ENCODE measurements at regions not wholly inside any gene's neighbourhood (a gene's known extent, or its start where the extent isn't known, plus 50 kb on each side); places are given as distances from the start of the nearest gene placed in this dataset.

- ChIA-PET CTCF (interaction anchor here (1.6 kb wide), 1 partner anchor 94 kb away, joined by 4 read pairs; no protein-coding TSS in a partner anchor), POLR2A (no interaction called here)
- no peak for DNase-seq (ENCODE audit: extremely low spot score)
- TF ChIP-seq, protein P1, sequence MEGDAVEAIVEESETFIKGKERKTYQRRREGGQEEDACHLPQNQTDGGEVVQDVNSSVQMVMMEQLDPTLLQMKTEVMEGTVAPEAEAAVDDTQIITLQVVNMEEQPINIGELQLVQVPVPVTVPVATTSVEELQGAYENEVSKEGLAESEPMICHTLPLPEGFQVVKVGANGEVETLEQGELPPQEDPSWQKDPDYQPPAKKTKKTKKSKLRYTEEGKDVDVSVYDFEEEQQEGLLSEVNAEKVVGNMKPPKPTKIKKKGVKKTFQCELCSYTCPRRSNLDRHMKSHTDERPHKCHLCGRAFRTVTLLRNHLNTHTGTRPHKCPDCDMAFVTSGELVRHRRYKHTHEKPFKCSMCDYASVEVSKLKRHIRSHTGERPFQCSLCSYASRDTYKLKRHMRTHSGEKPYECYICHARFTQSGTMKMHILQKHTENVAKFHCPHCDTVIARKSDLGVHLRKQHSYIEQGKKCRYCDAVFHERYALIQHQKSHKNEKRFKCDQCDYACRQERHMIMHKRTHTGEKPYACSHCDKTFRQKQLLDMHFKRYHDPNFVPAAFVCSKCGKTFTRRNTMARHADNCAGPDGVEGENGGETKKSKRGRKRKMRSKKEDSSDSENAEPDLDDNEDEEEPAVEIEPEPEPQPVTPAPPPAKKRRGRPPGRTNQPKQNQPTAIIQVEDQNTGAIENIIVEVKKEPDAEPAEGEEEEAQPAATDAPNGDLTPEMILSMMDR (IDR thresholded peaks at IDR 0.05; ENCODE audit: control extremely low read depth, extremely low read depth, low read depth, missing control alignments) = no peak
Measured at GRCh38 chr2:41992056-41992642, 55.7 kb upstream of the PKDCC start.

DNA sequence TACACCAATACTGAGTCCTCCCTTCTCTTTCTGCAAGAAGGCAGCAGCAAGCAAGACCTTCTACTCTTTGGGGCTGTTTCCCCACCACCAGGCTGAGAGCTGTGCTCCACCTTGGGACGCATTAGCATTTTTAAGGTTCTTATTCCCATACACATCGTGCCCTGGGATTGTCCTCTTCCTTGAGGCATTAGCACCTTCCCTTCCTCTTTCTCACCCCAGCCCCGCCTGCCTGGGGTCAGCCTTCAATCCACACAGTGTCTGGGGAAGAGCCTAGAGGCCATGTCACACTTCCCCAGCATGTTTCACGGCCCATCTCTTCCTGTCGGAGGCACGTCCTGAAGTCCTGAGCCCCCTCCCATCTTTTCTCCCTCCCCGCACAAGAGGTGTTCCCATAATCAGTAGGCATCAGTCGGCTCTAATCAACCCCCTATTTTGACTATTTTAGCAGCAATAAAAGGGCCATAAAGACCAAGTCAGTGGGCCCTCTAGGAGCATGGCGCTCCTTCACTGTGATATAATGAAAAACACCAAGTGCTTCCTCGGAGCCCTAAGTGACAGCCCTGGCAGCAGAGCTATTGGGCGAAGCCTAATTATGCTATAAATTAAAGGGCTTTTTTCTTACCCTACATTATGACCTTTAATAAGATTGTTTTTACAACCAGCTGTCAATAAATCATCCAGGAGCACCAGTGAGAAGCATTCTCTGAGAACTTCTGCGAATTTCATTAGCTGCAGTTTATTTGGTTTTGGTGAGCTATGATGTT lies 55.0 kb upstream of the PKDCC start:
- TF ChIP-seq, protein P1 (IDR thresholded peaks at IDR 0.05; ENCODE audit: control extremely low read depth, extremely low read depth, low read depth, missing control alignments) = no peak
- DNase-seq (ENCODE audit: extremely low spot score) = no peak
- ChIA-PET POLR2A (no interaction called here), CTCF (interaction anchor here (0.7 to 1.6 kb wide), 3 partner anchors 72 to 123 kb away, joined by 3 to 5 read pairs (median 4); no protein-coding TSS in a partner anchor)

DNA sequence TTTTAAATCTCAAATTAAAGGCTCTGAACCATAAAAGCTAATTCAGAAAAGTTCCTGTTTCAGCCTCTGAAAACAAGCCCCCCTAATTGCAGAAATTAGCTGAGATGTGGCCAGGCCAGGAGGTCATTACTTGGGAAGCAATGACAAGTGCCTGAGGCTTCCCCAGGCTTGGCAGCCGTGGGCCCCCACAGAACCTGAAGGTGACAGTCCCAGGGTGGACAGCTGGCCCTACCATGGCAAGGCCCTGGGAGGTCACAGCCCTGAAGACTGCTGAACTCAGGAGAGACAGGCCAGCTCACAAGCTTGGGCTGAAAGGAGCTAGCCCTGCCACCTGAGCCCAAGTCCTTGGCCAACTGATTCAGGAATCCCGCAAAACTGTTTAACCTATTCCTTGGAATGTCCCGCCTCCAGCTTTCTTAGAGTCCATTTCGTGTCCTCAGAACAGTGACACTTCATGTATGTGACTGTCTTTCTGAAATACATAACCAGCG lies 54.3 kb upstream of the PKDCC start:
- ChIA-PET CTCF (interaction anchor here (0.7 to 1.6 kb wide), 4 partner anchors 27 to 124 kb away, joined by 3 to 5 read pairs (median 4); no protein-coding TSS in a partner anchor), POLR2A (no interaction called here)
- DNase-seq (ENCODE audit: extremely low spot score) = no peak
- TF ChIP-seq, protein P1 (IDR thresholded peaks at IDR 0.05; ENCODE audit: control extremely low read depth, extremely low read depth, low read depth, missing control alignments) = no peak

- CTCF ChIA-PET = interaction anchor here (1.1 to 1.6 kb wide), 3 partner anchors 9 to 125 kb away, joined by 3 to 5 read pairs (median 3); no protein-coding TSS in a partner anchor
Measured at GRCh38 chr2:41994233-41994637, 53.6 kb upstream of the PKDCC start.

DNA sequence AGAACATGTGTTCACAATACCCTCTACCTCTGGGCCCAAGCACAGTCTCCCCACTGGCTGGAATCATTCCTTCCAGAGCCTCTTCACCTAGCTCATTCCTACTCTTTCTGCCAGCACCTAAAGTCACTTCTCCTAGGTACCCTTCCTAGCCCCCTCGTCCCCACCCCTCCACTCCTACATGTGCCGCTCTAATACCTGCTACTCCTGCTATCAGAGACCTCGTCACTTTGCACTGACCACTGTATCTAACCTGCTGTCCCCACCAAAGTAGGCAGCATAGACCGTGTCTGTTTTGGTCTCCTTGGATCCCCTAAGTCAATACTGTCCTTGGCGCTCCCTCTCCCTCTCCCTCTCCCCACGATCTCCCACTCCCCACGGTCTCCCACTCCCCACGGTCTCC lies 53.2 kb upstream of the PKDCC start:
- no peak for DNase-seq (ENCODE audit: extremely low spot score)
- TF ChIP-seq, protein P1 (IDR thresholded peaks at IDR 0.05; ENCODE audit: control extremely low read depth, extremely low read depth, low read depth, missing control alignments) = no peak
- ChIA-PET CTCF (interaction anchor here (1.1 to 1.6 kb wide), 3 partner anchors 9 to 125 kb away, joined by 3 to 5 read pairs (median 3); no protein-coding TSS in a partner anchor), POLR2A (no interaction called here)

More at GRCh38 chr2:41994233-41994637, 53.6 kb upstream of the PKDCC start:
- no peak for DNase-seq (ENCODE audit: extremely low spot score)
- POLR2A ChIA-PET = no interaction called here
- TF ChIP-seq, protein P1 (IDR thresholded peaks at IDR 0.05; ENCODE audit: control extremely low read depth, extremely low read depth, low read depth, missing control alignments) = no peak

GRCh38 chr2:41997561-41997960 lies 50.3 kb upstream of the PKDCC start:
- TF ChIP-seq, protein P1 (IDR thresholded peaks at IDR 0.05; ENCODE audit: control extremely low read depth, extremely low read depth, low read depth, missing control alignments) = no peak
- CTCF ChIA-PET = interaction anchor here (1.3 kb wide), 1 partner anchor 11 kb away, joined by 3 read pairs; no protein-coding TSS in a partner anchor
- no peak for DNase-seq (ENCODE audit: extremely low spot score)
- POLR2A ChIA-PET = no interaction called here

Data from GM10248 (cell line).